ENCODE measurements at regions not wholly inside any gene's neighbourhood (a gene's known extent, or its start where the extent isn't known, plus 50 kb on each side); places are given as distances from the start of the nearest gene placed in this dataset.

DNA sequence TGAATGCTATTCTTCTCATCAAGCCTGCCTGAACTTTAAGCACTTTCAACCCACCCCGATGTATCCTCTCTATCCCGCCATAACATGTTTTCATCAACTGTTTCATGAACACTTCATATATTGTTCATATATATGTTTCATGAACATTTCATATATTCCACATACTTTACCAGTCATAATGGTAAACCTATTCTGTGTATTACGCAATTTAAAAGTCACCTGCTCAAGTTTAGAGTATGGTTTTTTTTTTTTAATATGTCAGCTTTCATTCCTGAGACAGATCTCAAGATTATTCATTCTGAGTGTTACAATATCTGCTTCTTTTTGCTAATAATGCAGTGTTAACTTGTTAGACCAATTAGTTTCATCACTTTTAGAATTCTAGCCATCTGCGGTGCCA lies 140.7 kb downstream of the SIPA1L2 start:
- Histone ChIP-seq H3K27ac (ENCODE audit: low read depth, low read length) (no peak overlapping the region), H3K4me1 (ENCODE audit: control insufficient read depth, low read length) (no peaks in the 10 kb centered on the region), H3K79me2 (ENCODE audit: control insufficient read depth, low read length) (no peaks in the 10 kb centered on the region), H3K27me3 (ENCODE audit: control insufficient read depth, low read length) (no peaks in the 10 kb centered on the region), H3K9me2 (replicated peaks; ENCODE audit: control insufficient read depth, low read length) (no peaks in the 10 kb centered on the region), H3K4me2 (ENCODE audit: low read length) (no peak overlapping the region), H3K4me3 (ENCODE audit: low read length) (no peak overlapping the region), H4K20me1 (ENCODE audit: control insufficient read depth, insufficient read depth, low read depth, low read length) (no peaks in the 10 kb centered on the region), H3F3A (ENCODE audit: control insufficient read depth, insufficient read depth) (no peaks in the 10 kb centered on the region), H3K9me3 (ENCODE audit: control insufficient read depth, insufficient read depth, low read length) (no peaks in the 10 kb centered on the region), H3K36me3 (ENCODE audit: control insufficient read depth, low read length) (no peaks in the 10 kb centered on the region)
- TF ChIP-seq, protein P1, sequence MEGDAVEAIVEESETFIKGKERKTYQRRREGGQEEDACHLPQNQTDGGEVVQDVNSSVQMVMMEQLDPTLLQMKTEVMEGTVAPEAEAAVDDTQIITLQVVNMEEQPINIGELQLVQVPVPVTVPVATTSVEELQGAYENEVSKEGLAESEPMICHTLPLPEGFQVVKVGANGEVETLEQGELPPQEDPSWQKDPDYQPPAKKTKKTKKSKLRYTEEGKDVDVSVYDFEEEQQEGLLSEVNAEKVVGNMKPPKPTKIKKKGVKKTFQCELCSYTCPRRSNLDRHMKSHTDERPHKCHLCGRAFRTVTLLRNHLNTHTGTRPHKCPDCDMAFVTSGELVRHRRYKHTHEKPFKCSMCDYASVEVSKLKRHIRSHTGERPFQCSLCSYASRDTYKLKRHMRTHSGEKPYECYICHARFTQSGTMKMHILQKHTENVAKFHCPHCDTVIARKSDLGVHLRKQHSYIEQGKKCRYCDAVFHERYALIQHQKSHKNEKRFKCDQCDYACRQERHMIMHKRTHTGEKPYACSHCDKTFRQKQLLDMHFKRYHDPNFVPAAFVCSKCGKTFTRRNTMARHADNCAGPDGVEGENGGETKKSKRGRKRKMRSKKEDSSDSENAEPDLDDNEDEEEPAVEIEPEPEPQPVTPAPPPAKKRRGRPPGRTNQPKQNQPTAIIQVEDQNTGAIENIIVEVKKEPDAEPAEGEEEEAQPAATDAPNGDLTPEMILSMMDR (IDR thresholded peaks at IDR 0.05; ENCODE audit: low read depth, low read length, poor library complexity, severe bottlenecking), result no peak
- no peak for TF ChIP-seq EZH2phosphoT487 (IDR thresholded peaks at IDR 0.05; ENCODE audit: borderline replicate concordance, low read length)

DNA sequence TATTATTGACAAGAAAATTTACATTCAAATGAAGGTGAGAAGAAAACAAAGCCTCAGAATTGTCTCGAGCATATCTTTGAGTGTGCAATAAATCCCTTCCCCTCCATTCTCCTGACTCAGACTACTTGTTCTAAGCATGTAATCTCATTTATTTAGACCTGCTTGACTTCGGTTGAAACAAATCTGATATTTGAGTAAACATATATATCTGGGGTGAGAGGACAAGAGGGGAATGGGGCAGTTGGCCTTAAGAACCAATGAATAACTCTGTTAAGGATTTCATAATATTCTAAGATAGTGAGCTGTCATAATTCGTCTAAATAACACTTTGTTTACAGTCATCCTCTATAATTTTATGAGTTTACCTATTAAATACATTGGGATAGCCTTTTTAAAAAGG lies 142.7 kb downstream of the SIPA1L2 start:
- no peak for TF ChIP-seq EZH2phosphoT487 (IDR thresholded peaks at IDR 0.05; ENCODE audit: borderline replicate concordance, low read length)
- TF ChIP-seq, protein P1 (IDR thresholded peaks at IDR 0.05; ENCODE audit: low read depth, low read length, poor library complexity, severe bottlenecking), result no peak
- no peak overlapping the region for H3K27ac ChIP-seq (ENCODE audit: low read depth, low read length)

DNA sequence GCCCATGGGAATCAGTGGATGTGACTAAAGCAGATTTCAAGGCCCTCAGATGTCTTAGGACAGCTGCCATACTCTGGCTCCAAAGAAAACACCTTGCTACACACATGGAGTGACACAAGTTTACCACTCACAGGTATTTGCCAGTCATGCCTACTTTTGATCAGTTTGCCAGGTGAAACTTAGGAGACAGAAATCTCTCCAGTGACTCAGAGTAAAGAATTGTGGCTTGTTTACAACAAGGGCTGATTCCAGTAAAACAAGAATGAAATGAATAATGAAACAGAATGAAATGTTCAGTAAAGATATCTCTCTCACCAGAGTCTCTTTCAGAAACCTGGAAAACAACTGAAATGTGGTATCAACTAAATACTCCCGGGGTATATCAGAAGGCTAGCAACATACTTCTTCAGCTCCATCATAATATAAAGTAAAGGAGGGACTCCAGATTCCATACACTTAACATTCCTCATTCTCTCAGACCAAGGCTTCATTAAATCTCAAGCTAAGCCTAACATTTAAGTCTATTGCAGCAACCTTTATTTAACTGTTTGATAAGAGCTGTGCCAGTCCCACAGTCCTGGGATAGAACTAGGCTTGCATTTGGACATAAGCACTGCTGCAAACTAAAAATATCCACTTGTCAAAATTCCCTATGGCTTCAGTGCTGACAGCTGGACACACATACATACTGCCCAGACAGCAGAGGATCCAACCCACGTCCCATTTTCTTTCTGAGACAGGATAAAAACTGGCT lies 143.3 kb downstream of the SIPA1L2 start:
- TF ChIP-seq EZH2phosphoT487 (IDR thresholded peaks at IDR 0.05; ENCODE audit: borderline replicate concordance, low read length), result no peak
- TF ChIP-seq, protein P1 (IDR thresholded peaks at IDR 0.05; ENCODE audit: low read depth, low read length, poor library complexity, severe bottlenecking), result no peak
- no peaks in the 10 kb centered on the region for H3K36me3 ChIP-seq (ENCODE audit: control insufficient read depth, low read length)
- H3K4me2 ChIP-seq (ENCODE audit: low read length), result no peak overlapping the region

More for the DNA sequence above, 142.7 kb downstream of the SIPA1L2 start:
- no peaks in the 10 kb centered on the region for H3K36me3 ChIP-seq (ENCODE audit: control insufficient read depth, low read length)
- no peaks in the 10 kb centered on the region for H3F3A ChIP-seq (ENCODE audit: control insufficient read depth, insufficient read depth)
- no peaks in the 10 kb centered on the region for H3K9me3 ChIP-seq (ENCODE audit: control insufficient read depth, insufficient read depth, low read length)
- H4K20me1 ChIP-seq (ENCODE audit: control insufficient read depth, insufficient read depth, low read depth, low read length), result no peaks in the 10 kb centered on the region
- H3K4me1 ChIP-seq (ENCODE audit: control insufficient read depth, low read length), result no peaks in the 10 kb centered on the region
- no peaks in the 10 kb centered on the region for H3K27me3 ChIP-seq (ENCODE audit: control insufficient read depth, low read length)
- H3K4me2 ChIP-seq (ENCODE audit: low read length), result no peak overlapping the region
- H3K4me3 ChIP-seq (ENCODE audit: low read length), result no peak overlapping the region
- no peaks in the 10 kb centered on the region for H3K9me2 ChIP-seq (replicated peaks; ENCODE audit: control insufficient read depth, low read length)
- no peaks in the 10 kb centered on the region for H3K79me2 ChIP-seq (ENCODE audit: control insufficient read depth, low read length)

More for the DNA sequence above, 143.3 kb downstream of the SIPA1L2 start:
- no peaks in the 10 kb centered on the region for H3K4me1 ChIP-seq (ENCODE audit: control insufficient read depth, low read length)
- H3K27ac ChIP-seq (ENCODE audit: low read depth, low read length), result no peak overlapping the region
- no peaks in the 10 kb centered on the region for H4K20me1 ChIP-seq (ENCODE audit: control insufficient read depth, insufficient read depth, low read depth, low read length)
- no peaks in the 10 kb centered on the region for H3K27me3 ChIP-seq (ENCODE audit: control insufficient read depth, low read length)
- H3K4me3 ChIP-seq (ENCODE audit: low read length), result no peak overlapping the region
- H3F3A ChIP-seq (ENCODE audit: control insufficient read depth, insufficient read depth), result no peaks in the 10 kb centered on the region
- no peaks in the 10 kb centered on the region for H3K9me2 ChIP-seq (replicated peaks; ENCODE audit: control insufficient read depth, low read length)
- H3K9me3 ChIP-seq (ENCODE audit: control insufficient read depth, insufficient read depth, low read length), result no peaks in the 10 kb centered on the region
- H3K79me2 ChIP-seq (ENCODE audit: control insufficient read depth, low read length), result no peaks in the 10 kb centered on the region

Measured in DOHH2 (cell line).